Neural cell (in vitro differentiated cells): ENCODE measurements at regions not wholly inside any gene's neighbourhood (a gene's known extent, or its start where the extent isn't known, plus 50 kb on each side); places are given as distances from the start of the nearest gene placed in this dataset.

Experiments used
- H2AFZ ChIP-seq: fragments of 200-600, 300-800 bp; sonication (generic), shearing (Covaris generic); 2 replicates; pipeline ENCODE4 v1.6.0; 2014; ENCODE audit warnings: low read depth, mild to moderate bottlenecking, antibody characterized with exemption, low read length, moderate library complexity
- H3F3A ChIP-seq: fragments of 200-600 bp; shearing (Covaris generic); 2 replicates; pipeline ENCODE4 v1.6.1; 2016; ENCODE audit warnings: mild to moderate bottlenecking, moderate library complexity, mixed read lengths, antibody characterized with exemption, low read length; ENCODE audit not compliant: insufficient read depth, poor library complexity, severe bottlenecking
- H3K27ac ChIP-seq: fragments of 200-600, 300-800 bp; sonication (generic), shearing (Covaris generic); 2 replicates; pipeline ENCODE4 v1.5.1; 2014; ENCODE audit warnings: mild to moderate bottlenecking, low read length, moderate library complexity
- H3K27me3 ChIP-seq: fragments of 300-800, 200-600 bp; sonication (generic), shearing (Covaris generic); 2 replicates; pipeline ENCODE4 v1.6.0; 2014; ENCODE audit warnings: mild to moderate bottlenecking, low read depth, low read length, moderate library complexity; ENCODE audit not compliant: insufficient read depth
- H3K36me3 ChIP-seq: fragments of 300-800, 200-600 bp; sonication (generic), shearing (Covaris generic); 2 replicates; pipeline ENCODE4 v1.5.1; 2014; ENCODE audit warnings: mild to moderate bottlenecking, antibody characterized with exemption, low read length, moderate library complexity; ENCODE audit not compliant: insufficient read depth
- H3K4me2 ChIP-seq: fragments of 300-800, 200-600 bp; sonication (generic), shearing (Covaris generic); 2 replicates; pipeline ENCODE4 v1.6.0; 2014; ENCODE audit warnings: mild to moderate bottlenecking, low read length
- H3K4me3 ChIP-seq: fragments of 300-800, 200-600 bp; sonication (generic), shearing (Covaris generic); 2 replicates; pipeline ENCODE4 v1.5.1; 2014; ENCODE audit warnings: mild to moderate bottlenecking, low read length, moderate library complexity
- H3K79me2 ChIP-seq: fragments of 200-600 bp; shearing (Covaris generic); replicated peaks from 2 replicates; pipeline ENCODE4 v1.6.0; 2014; ENCODE audit warnings: mild to moderate bottlenecking, low read length, moderate library complexity; ENCODE audit not compliant: insufficient read depth
- H3K9ac ChIP-seq: fragments of 300-800, 200-600 bp; sonication (generic), shearing (Covaris generic); 2 replicates; pipeline ENCODE4 v1.6.1; 2016; ENCODE audit warnings: mild to moderate bottlenecking, low read length, mixed read lengths
- H3K9me2 ChIP-seq: fragments of 200-600 bp; shearing (Covaris generic); 2 replicates; pipeline ENCODE4 v1.6.1; 2016; ENCODE audit warnings: mild to moderate bottlenecking, low read length, mixed read lengths; ENCODE audit not compliant: insufficient read depth
- H3K9me3 ChIP-seq: fragments of 200-600, 300-800 bp; sonication (generic), shearing (Covaris generic); 2 replicates; pipeline ENCODE4 v1.6.1; 2016; ENCODE audit warnings: mild to moderate bottlenecking, mixed run types, low read length, moderate library complexity, mixed read lengths
- H4K20me1 ChIP-seq: fragments of 200-600 bp; shearing (Covaris generic); 2 replicates; pipeline ENCODE4 v1.6.1; 2016; ENCODE audit warnings: mild to moderate bottlenecking, mixed run types; ENCODE audit not compliant: insufficient read depth
- EP300 ChIP-seq: fragments of 450-650 bp; conservative IDR thresholded peaks from 2 replicates; pipeline ENCODE4 v1.6.1; 2014; ENCODE audit warnings: antibody characterized with exemption, mild to moderate bottlenecking, moderate library complexity; ENCODE audit not compliant: poor library complexity, severe bottlenecking
- EZH2 ChIP-seq: fragments of 200-600, 300-800 bp; shearing (Covaris generic), sonication (generic); IDR thresholded peaks from 2 replicates; pipeline ENCODE4 v1.6.1; 2014; ENCODE audit warnings: antibody characterized with exemption, low read length, borderline replicate concordance, mild to moderate bottlenecking; ENCODE audit not compliant: insufficient read depth, poor library complexity, severe bottlenecking
- MXI1 ChIP-seq: fragments of 450-650 bp; conservative IDR thresholded peaks from 2 replicates; pipeline ENCODE4 v1.6.1; 2014; ENCODE audit warnings: antibody characterized with exemption, mild to moderate bottlenecking; ENCODE audit not compliant: poor library complexity, severe bottlenecking
- POLR2AphosphoS5 ChIP-seq: IDR thresholded peaks from 2 replicates; pipeline ENCODE4 v1.6.1; 2012
- RAD21 ChIP-seq: fragments of 450-650 bp; conservative IDR thresholded peaks from 2 replicates; pipeline ENCODE4 v1.6.1; 2014; ENCODE audit warnings: antibody characterized with exemption, mild to moderate bottlenecking, moderate library complexity
- SMC3 ChIP-seq: fragments of 450-650 bp; conservative IDR thresholded peaks from 2 replicates; pipeline ENCODE4 v1.6.1; 2014; ENCODE audit warnings: antibody characterized with exemption, mild to moderate bottlenecking, moderate library complexity; ENCODE audit not compliant: poor library complexity
- TAF1 ChIP-seq: IDR thresholded peaks from 2 replicates; pipeline ENCODE4 v1.6.1; 2012; ENCODE audit warnings: low read depth
- TF ChIP-seq, protein P1 (sequence below): IDR thresholded peaks from 2 replicates; pipeline ENCODE4 v1.6.1; 2012; ENCODE audit warnings: borderline replicate concordance
- TF ChIP-seq, protein P2 (sequence below): fragments of 450-650 bp; IDR thresholded peaks from 2 replicates; pipeline ENCODE4 v1.5.1; 2014; ENCODE audit warnings: antibody characterized with exemption, mild to moderate bottlenecking, moderate library complexity; ENCODE audit not compliant: poor library complexity, severe bottlenecking

DNA sequence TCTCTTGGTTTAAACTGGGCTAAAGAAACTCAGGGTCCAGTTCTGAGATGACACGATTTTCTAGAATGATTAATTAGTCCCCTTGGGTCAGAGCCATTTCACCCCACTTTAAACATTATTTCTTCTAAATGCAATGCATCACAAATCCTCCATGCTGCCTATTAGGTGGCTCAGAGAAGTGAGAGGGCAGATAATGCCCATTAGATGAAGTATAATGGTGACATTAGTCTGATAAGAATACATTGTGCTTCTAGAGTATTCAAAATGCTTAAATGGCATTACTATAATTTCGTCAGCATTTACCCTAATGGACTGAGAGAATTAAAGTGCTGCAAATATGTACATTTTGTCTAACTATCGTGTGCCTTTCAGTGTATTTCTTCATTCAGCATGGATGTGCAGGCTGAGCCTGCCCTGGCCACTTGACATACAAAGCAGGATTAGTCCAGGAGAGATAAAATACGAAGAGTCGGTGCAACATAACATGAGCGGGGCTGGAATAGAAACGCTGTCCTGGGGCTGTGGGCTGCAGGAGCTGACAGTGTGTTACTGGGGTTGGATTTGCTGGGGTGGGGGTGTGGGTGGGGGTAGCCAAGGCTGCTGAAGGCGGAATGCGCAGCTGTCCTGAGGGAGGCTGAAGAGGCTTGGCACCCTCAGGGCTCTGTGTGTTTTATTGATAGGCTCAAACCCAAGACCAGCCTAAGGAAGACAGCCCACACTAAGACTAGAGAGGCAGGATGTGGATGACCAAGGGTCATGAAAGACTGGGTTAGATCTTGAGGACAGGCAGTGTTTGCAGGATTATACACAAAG, 52.8 kb upstream of the KLF6 start:
- no peaks in the 10 kb centered on the region for H3K27me3 ChIP-seq
- no peak overlapping the region for H3K4me3 ChIP-seq
- H4K20me1 ChIP-seq, result no peaks in the 10 kb centered on the region
- H3K79me2 ChIP-seq, result no peaks in the 10 kb centered on the region
- no peaks in the 10 kb centered on the region for H3K9me2 ChIP-seq
- H3K4me2 ChIP-seq, result no peak overlapping the region
- TF ChIP-seq MXI1 (no peak), EZH2 (no peak), TAF1 (no peak), EP300 (no peak), SMC3 (no peak), RAD21 (no peak), POLR2AphosphoS5 (no peak)
- TF ChIP-seq, protein P1, sequence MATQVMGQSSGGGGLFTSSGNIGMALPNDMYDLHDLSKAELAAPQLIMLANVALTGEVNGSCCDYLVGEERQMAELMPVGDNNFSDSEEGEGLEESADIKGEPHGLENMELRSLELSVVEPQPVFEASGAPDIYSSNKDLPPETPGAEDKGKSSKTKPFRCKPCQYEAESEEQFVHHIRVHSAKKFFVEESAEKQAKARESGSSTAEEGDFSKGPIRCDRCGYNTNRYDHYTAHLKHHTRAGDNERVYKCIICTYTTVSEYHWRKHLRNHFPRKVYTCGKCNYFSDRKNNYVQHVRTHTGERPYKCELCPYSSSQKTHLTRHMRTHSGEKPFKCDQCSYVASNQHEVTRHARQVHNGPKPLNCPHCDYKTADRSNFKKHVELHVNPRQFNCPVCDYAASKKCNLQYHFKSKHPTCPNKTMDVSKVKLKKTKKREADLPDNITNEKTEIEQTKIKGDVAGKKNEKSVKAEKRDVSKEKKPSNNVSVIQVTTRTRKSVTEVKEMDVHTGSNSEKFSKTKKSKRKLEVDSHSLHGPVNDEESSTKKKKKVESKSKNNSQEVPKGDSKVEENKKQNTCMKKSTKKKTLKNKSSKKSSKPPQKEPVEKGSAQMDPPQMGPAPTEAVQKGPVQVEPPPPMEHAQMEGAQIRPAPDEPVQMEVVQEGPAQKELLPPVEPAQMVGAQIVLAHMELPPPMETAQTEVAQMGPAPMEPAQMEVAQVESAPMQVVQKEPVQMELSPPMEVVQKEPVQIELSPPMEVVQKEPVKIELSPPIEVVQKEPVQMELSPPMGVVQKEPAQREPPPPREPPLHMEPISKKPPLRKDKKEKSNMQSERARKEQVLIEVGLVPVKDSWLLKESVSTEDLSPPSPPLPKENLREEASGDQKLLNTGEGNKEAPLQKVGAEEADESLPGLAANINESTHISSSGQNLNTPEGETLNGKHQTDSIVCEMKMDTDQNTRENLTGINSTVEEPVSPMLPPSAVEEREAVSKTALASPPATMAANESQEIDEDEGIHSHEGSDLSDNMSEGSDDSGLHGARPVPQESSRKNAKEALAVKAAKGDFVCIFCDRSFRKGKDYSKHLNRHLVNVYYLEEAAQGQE, result no peak
- TF ChIP-seq, protein P2, sequence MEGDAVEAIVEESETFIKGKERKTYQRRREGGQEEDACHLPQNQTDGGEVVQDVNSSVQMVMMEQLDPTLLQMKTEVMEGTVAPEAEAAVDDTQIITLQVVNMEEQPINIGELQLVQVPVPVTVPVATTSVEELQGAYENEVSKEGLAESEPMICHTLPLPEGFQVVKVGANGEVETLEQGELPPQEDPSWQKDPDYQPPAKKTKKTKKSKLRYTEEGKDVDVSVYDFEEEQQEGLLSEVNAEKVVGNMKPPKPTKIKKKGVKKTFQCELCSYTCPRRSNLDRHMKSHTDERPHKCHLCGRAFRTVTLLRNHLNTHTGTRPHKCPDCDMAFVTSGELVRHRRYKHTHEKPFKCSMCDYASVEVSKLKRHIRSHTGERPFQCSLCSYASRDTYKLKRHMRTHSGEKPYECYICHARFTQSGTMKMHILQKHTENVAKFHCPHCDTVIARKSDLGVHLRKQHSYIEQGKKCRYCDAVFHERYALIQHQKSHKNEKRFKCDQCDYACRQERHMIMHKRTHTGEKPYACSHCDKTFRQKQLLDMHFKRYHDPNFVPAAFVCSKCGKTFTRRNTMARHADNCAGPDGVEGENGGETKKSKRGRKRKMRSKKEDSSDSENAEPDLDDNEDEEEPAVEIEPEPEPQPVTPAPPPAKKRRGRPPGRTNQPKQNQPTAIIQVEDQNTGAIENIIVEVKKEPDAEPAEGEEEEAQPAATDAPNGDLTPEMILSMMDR, result no peak
- H3K9ac ChIP-seq, result no peak overlapping the region
- no peaks in the 10 kb centered on the region for H3K36me3 ChIP-seq
- no peaks in the 10 kb centered on the region for H3K9me3 ChIP-seq
- H3K27ac ChIP-seq, result no peak overlapping the region
- H2AFZ ChIP-seq, result no peak overlapping the region
- no peaks in the 10 kb centered on the region for H3F3A ChIP-seq

DNA sequence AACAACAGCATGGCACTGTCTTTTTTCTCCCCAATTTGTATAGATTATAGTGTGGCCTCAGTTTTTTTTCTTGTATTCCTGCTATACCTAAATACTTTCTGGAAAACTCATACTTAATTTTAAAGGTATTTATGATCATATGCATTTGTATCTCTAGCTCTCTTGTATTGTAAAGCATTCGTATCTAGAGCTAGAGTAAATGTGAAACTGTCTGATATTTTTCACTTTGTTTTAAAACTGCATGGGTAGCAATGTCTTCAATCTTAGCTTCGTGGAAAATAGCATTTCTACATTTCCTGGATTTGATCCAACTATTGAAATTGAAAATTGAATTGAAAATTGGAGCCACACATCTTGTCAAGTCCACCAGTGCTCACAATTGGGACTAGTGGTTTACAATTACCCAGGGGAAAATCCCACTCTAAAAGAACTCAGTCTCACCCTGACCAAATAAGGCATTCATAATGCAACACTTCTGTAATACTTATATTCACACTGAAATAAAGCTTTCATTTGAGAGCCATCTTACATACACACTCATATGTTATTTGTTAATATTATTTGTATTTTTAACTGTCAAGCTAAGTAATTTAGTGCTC, 51.3 kb upstream of the KLF6 start:
- Histone ChIP-seq H3K9me2 (no peaks in the 10 kb centered on the region), H3K27ac (no peak overlapping the region), H3K9ac (no peak overlapping the region), H3F3A (no peaks in the 10 kb centered on the region), H2AFZ (no peak overlapping the region), H3K27me3 (no peaks in the 10 kb centered on the region), H3K4me3 (no peak overlapping the region), H3K4me2 (no peak overlapping the region), H3K36me3 (no peaks in the 10 kb centered on the region), H4K20me1 (no peaks in the 10 kb centered on the region), H3K79me2 (no peaks in the 10 kb centered on the region), H3K9me3 (no peaks in the 10 kb centered on the region)
- TF ChIP-seq EZH2 (no peak), SMC3 (no peak)
